Loucy (cell line): ENCODE measurements at regions not wholly inside any gene's neighbourhood (a gene's known extent, or its start where the extent isn't known, plus 50 kb on each side); places are given as distances from the start of the nearest gene placed in this dataset.

ENCODE experiments used
- H2AFZ ChIP-seq: fragments of 200-600 bp; sonication (generic); 2 replicates; pipeline ENCODE4 v1.6.0; 2016; ENCODE audit warnings: antibody characterized with exemption, mild to moderate bottlenecking, low read length, moderate library complexity
- H3F3A ChIP-seq: fragments of 200-600 bp; 2 replicates; pipeline ENCODE4 v1.6.0; 2016; ENCODE audit warnings: antibody characterized with exemption, low read depth, mild to moderate bottlenecking
- H3K27me3 ChIP-seq: fragments of 200-600 bp; sonication (generic); 2 replicates; pipeline ENCODE4 v1.6.1; 2014; ENCODE audit warnings: low read length, mild to moderate bottlenecking; ENCODE audit not compliant: insufficient read depth, poor library complexity, severe bottlenecking
- H3K36me3 ChIP-seq: fragments of 200-600 bp; sonication (generic); 2 replicates; pipeline ENCODE4 v1.6.1; 2016; ENCODE audit warnings: low read length; ENCODE audit not compliant: insufficient read depth
- H3K4me1 ChIP-seq: fragments of 200-600 bp; sonication (generic); 2 replicates; pipeline ENCODE4 v1.5.1; 2014; ENCODE audit warnings: low read length, mild to moderate bottlenecking; ENCODE audit not compliant: insufficient read depth, poor library complexity, severe bottlenecking
- H3K4me2 ChIP-seq: fragments of 200-600 bp; sonication (generic); 2 replicates; pipeline ENCODE4 v1.6.0; 2014; ENCODE audit warnings: antibody characterized with exemption, low read length, low read depth, mild to moderate bottlenecking; ENCODE audit not compliant: poor library complexity, severe bottlenecking
- H3K4me3 ChIP-seq: fragments of 200-600 bp; sonication (generic); 2 replicates; pipeline ENCODE4 v1.5.1; 2014; ENCODE audit warnings: low read length, mild to moderate bottlenecking, mixed read lengths; ENCODE audit not compliant: poor library complexity, severe bottlenecking
- H3K79me2 ChIP-seq: fragments of 200-600 bp; sonication (generic); 2 replicates; pipeline ENCODE4 v1.6.1; 2014; ENCODE audit warnings: low read length; ENCODE audit not compliant: insufficient read depth
- H3K9ac ChIP-seq: fragments of 200-600 bp; sonication (generic); 2 replicates; pipeline ENCODE4 v1.6.0; 2014; ENCODE audit warnings: mild to moderate bottlenecking, low read depth, low read length, moderate library complexity; ENCODE audit not compliant: poor library complexity, severe bottlenecking
- H3K9me2 ChIP-seq: fragments of 200-600 bp; sonication (generic); replicated peaks from 2 replicates; pipeline ENCODE4 v1.6.1; 2016; ENCODE audit warnings: low read depth, low read length, mixed read lengths
- H3K9me3 ChIP-seq: fragments of 200-600 bp; sonication (generic); 2 replicates; pipeline ENCODE4 v1.6.1; 2014; ENCODE audit warnings: mild to moderate bottlenecking, antibody characterized with exemption, low read length, low read depth; ENCODE audit not compliant: insufficient read depth
- H4K20me1 ChIP-seq: fragments of 200-600 bp; sonication (generic); 2 replicates; pipeline ENCODE4 v1.6.0; 2014; ENCODE audit warnings: antibody characterized with exemption, low read length, mild to moderate bottlenecking; ENCODE audit not compliant: insufficient read depth, poor library complexity, severe bottlenecking
- EZH2phosphoT487 ChIP-seq: fragments of 200-600 bp; IDR thresholded peaks from 2 replicates; pipeline ENCODE4 v1.6.1; 2018; ENCODE audit warnings: antibody characterized with exemption, mild to moderate bottlenecking, moderate library complexity, borderline replicate concordance
- TF ChIP-seq, protein P1 (sequence below): fragments of 200-600 bp; sonication (generic); conservative IDR thresholded peaks from 2 replicates; pipeline ENCODE4 v1.5.1; 2014; ENCODE audit warnings: mild to moderate bottlenecking, antibody characterized with exemption, low read length

DNA sequence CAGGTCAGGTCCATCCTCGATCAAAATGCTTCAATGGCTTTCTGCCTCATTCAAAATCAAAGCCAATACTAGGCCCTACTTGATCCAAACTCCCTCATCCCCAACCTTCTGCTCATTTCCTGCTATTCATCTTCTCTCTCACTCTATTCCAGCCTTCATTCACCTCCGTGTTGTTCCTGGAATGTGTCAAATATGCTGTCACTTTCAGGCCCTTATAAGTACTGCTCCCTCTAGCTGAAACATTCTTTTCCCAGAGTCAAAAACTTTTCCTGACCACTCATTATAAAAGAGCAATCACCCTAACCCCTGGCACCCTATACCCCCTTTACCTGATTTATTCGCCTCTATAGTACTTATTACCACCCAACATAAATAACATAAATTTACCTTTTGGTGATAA is 303.7 kb upstream of the PMFBP1 start:
- Histone ChIP-seq H3K4me3 (no peak overlapping the region), H3K9me3 (no peaks in the 10 kb centered on the region), H3K36me3 (no peaks in the 10 kb centered on the region), H2AFZ (no peak overlapping the region), H3K4me1 (peaks cover 9% of the 10 kb centered on the region), H4K20me1 (no peaks in the 10 kb centered on the region), H3K79me2 (no peaks in the 10 kb centered on the region), H3F3A (no peaks in the 10 kb centered on the region), H3K4me2 (no peak overlapping the region), H3K27me3 (no peaks in the 10 kb centered on the region), H3K9me2 (no peaks in the 10 kb centered on the region), H3K9ac (no peak overlapping the region)
- no peak for TF ChIP-seq EZH2phosphoT487
- TF ChIP-seq, protein P1, sequence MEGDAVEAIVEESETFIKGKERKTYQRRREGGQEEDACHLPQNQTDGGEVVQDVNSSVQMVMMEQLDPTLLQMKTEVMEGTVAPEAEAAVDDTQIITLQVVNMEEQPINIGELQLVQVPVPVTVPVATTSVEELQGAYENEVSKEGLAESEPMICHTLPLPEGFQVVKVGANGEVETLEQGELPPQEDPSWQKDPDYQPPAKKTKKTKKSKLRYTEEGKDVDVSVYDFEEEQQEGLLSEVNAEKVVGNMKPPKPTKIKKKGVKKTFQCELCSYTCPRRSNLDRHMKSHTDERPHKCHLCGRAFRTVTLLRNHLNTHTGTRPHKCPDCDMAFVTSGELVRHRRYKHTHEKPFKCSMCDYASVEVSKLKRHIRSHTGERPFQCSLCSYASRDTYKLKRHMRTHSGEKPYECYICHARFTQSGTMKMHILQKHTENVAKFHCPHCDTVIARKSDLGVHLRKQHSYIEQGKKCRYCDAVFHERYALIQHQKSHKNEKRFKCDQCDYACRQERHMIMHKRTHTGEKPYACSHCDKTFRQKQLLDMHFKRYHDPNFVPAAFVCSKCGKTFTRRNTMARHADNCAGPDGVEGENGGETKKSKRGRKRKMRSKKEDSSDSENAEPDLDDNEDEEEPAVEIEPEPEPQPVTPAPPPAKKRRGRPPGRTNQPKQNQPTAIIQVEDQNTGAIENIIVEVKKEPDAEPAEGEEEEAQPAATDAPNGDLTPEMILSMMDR, result no peak

DNA sequence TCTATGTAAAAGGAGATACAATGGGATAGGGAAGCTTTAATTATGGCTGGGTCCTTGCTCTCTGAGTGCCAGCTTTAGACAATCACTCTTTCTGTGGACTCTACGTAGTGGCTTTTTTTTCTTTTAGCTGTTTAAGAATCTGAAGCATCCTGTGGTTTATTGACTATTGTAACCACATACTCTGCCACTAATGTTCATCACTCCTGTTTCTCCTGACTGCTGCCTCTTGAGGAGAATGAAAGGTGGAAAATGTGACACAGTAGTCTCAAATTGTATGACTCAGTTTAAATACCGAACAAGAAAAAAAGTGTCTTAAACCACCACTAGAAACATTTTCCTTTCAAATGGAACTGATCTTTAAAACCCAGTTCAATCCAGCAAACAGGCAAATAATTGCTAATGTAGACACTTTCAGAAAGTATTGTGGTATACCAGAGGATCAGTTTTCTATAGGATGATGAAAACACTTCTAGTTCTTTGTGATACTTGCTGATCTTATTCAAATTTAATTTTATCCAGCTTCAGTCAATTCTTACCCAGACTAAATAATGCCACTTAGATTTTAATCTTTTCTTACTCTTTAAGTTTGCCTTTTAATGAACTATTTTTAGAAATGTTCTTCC is 302.7 kb upstream of the PMFBP1 start:
- Histone ChIP-seq H3K4me3 (no peak overlapping the region), H3K9me3 (no peaks in the 10 kb centered on the region), H3K27me3 (no peaks in the 10 kb centered on the region), H2AFZ (no peak overlapping the region), H3K4me2 (no peak overlapping the region), H4K20me1 (no peaks in the 10 kb centered on the region), H3K9me2 (no peaks in the 10 kb centered on the region), H3F3A (no peaks in the 10 kb centered on the region), H3K4me1 (peaks cover 5% of the 10 kb centered on the region), H3K36me3 (no peaks in the 10 kb centered on the region), H3K9ac (no peak overlapping the region), H3K79me2 (no peaks in the 10 kb centered on the region)
- TF ChIP-seq, protein P1, result no peak
- no peak for TF ChIP-seq EZH2phosphoT487

DNA sequence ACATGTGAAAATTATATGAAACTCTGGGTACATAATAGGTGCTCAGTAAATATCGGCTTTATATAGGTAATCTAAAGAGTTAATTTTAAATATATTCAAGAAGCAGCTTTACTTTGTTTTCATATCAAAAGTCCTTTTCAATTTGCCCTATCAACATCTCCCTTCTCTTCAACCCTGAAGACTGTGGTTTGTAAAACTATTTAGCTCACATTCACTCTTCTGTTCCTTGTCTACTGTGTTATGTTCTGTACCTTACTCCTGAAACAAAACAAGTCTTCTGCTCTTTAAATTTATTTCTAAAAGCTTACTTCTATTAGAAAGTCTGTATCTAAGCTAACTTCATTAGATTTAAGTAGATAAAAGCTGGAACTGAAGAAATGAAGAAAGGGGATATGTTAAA is 301.7 kb upstream of the PMFBP1 start:
- Histone ChIP-seq H3K9me2 (no peaks in the 10 kb centered on the region), H3K36me3 (no peaks in the 10 kb centered on the region), H2AFZ (no peak overlapping the region), H3K79me2 (no peaks in the 10 kb centered on the region), H3K4me2 (no peak overlapping the region), H4K20me1 (no peaks in the 10 kb centered on the region), H3K4me3 (no peak overlapping the region), H3K9ac (no peak overlapping the region), H3K27me3 (no peaks in the 10 kb centered on the region), H3F3A (no peaks in the 10 kb centered on the region), H3K9me3 (no peaks in the 10 kb centered on the region), H3K4me1 (peaks cover 5% of the 10 kb centered on the region)
- TF ChIP-seq, protein P1, result no peak
- TF ChIP-seq EZH2phosphoT487, result no peak
